ENCODE measurements at regions not wholly inside any gene's neighbourhood (a gene's known extent, or its start where the extent isn't known, plus 50 kb on each side); places are given as distances from the start of the nearest gene placed in this dataset.

DNA sequence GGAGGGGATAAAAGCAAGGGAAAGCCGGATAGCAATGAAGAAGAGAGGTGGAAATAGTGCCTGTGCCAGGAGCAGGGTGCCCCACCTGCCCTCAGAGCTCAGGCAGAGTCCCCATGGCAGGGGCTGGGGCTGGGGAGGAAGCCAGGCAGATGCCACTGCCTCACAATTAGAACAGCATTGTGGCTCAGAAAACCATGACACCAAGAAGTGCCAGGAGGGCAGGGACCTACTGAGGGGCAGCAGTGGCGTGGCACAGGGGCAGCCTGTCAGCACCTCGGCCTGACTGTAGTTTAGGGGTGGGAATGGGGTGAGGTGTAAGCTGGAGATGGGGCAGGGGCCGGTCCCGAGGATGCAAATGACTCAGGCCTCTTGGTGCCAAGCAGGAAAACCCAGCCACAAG lies 532.1 kb upstream of the B3GAT1 start:
- TF ChIP-seq, protein P1, sequence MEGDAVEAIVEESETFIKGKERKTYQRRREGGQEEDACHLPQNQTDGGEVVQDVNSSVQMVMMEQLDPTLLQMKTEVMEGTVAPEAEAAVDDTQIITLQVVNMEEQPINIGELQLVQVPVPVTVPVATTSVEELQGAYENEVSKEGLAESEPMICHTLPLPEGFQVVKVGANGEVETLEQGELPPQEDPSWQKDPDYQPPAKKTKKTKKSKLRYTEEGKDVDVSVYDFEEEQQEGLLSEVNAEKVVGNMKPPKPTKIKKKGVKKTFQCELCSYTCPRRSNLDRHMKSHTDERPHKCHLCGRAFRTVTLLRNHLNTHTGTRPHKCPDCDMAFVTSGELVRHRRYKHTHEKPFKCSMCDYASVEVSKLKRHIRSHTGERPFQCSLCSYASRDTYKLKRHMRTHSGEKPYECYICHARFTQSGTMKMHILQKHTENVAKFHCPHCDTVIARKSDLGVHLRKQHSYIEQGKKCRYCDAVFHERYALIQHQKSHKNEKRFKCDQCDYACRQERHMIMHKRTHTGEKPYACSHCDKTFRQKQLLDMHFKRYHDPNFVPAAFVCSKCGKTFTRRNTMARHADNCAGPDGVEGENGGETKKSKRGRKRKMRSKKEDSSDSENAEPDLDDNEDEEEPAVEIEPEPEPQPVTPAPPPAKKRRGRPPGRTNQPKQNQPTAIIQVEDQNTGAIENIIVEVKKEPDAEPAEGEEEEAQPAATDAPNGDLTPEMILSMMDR (CRISPR knock-in tag; IDR thresholded peaks at IDR 0.05): no peak
- no peak for TF ChIP-seq MEIS2 (CRISPR knock-in tag; IDR thresholded peaks at IDR 0.05)
- TF ChIP-seq, protein P2, sequence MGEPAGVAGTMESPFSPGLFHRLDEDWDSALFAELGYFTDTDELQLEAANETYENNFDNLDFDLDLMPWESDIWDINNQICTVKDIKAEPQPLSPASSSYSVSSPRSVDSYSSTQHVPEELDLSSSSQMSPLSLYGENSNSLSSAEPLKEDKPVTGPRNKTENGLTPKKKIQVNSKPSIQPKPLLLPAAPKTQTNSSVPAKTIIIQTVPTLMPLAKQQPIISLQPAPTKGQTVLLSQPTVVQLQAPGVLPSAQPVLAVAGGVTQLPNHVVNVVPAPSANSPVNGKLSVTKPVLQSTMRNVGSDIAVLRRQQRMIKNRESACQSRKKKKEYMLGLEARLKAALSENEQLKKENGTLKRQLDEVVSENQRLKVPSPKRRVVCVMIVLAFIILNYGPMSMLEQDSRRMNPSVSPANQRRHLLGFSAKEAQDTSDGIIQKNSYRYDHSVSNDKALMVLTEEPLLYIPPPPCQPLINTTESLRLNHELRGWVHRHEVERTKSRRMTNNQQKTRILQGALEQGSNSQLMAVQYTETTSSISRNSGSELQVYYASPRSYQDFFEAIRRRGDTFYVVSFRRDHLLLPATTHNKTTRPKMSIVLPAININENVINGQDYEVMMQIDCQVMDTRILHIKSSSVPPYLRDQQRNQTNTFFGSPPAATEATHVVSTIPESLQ (CRISPR knock-in tag; conservative IDR thresholded peaks at IDR 0.05): no peak
- no peak for TF ChIP-seq ZNF761 (CRISPR knock-in tag; conservative IDR thresholded peaks at IDR 0.05)
